ENCODE measurements at regions not wholly inside any gene's neighbourhood (a gene's known extent, or its start where the extent isn't known, plus 50 kb on each side); places are given as distances from the start of the nearest gene placed in this dataset.

DNA sequence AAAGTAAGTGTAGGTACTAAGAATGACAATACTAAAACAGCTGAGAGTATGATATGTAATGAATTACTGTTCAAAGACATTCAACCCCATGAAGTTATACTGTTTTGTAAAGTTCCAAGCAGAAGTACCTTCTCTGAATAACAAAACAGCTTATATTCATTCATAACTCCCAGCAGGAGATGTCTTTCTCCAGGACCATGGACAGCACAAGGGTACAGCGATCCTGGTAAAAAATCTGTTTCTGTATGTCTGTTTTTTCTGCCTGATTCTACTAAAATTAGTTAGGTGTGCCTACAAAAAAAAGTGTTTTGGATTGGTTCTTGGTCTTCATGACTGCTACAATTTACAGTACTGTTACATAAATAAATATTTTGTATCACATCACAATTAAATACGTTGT, 172.5 kb upstream of the SLITRK5 start:
- no peak overlapping the region for H3K4me3 ChIP-seq
- intact Hi-C loops (cut with DNase I) = no loop called here
- TF ChIP-seq, protein P1, sequence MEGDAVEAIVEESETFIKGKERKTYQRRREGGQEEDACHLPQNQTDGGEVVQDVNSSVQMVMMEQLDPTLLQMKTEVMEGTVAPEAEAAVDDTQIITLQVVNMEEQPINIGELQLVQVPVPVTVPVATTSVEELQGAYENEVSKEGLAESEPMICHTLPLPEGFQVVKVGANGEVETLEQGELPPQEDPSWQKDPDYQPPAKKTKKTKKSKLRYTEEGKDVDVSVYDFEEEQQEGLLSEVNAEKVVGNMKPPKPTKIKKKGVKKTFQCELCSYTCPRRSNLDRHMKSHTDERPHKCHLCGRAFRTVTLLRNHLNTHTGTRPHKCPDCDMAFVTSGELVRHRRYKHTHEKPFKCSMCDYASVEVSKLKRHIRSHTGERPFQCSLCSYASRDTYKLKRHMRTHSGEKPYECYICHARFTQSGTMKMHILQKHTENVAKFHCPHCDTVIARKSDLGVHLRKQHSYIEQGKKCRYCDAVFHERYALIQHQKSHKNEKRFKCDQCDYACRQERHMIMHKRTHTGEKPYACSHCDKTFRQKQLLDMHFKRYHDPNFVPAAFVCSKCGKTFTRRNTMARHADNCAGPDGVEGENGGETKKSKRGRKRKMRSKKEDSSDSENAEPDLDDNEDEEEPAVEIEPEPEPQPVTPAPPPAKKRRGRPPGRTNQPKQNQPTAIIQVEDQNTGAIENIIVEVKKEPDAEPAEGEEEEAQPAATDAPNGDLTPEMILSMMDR (IDR thresholded peaks at IDR 0.05) = no peak
- H3K4me1 ChIP-seq = no peaks in the 10 kb centered on the region
- H3K27me3 ChIP-seq = no peaks in the 10 kb centered on the region
- H3K36me3 ChIP-seq = no peaks in the 10 kb centered on the region
- WGBS, 2 donors = 40 to 41% methylated on average over 2 of the region's 2 CpGs
- H3K27ac ChIP-seq = no peak overlapping the region
- ATAC-seq = no peak
- DNase-seq = no peak
- H3K9me3 ChIP-seq = peaks cover 0 to 10% (median 0%) of the 10 kb centered on the region in 11 donors

DNA sequence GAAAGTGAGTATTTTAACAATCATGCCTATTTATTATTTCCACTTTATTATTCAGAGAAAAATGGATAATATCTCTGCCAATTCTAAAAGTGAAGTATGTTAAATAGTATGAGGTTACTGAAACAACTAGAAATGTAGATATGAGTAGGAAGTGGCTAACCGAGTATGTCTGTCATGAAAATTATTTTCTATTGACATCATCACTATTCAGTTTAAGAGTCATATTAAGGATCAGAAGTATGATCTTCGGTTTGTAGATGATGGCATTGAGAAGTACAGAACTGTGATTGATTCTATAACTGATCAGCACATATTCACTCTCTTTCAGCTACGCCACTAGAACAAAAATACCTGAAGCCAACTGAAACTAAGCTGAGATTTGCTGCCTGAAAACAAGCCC, 146.4 kb upstream of the SLITRK5 start:
- intact Hi-C loops (cut with DNase I) = no loop called here
- ATAC-seq = no peak
- H3K36me3 ChIP-seq = no peaks in the 10 kb centered on the region
- H3K9me3 ChIP-seq = peaks cover 0 to 8% (median 0%) of the 10 kb centered on the region in 11 donors
- H3K27me3 ChIP-seq = no peaks in the 10 kb centered on the region
- H3K4me3 ChIP-seq = no peak overlapping the region
- WGBS, 2 donors = 72 to 74% methylated on average over 3 of the region's 3 CpGs
- no peak overlapping the region for H3K27ac ChIP-seq
- no peaks in the 10 kb centered on the region for H3K4me1 ChIP-seq
- no peak for DNase-seq
- TF ChIP-seq, protein P1 (IDR thresholded peaks at IDR 0.05) = no peak

DNA sequence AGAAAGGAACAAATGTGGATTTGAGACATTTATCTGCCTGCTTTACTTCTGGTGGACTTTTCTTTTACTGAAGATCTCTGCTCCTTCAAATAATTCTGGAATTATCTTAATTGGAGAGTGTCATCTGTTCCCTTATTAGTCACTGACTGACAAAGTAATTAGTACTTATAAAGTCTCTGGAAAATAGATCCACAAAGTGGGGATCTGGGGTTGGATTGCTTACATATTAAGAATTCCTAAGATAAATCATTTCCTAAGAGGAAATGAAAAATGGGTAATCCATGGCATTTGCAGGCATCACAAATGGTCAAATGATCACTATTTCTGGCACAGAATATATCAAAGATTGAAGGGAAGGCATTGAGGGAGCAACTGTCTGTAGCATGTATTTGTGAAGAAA, 137.4 kb upstream of the SLITRK5 start:
- TF ChIP-seq, protein P1 (IDR thresholded peaks at IDR 0.05) = no peak
- intact Hi-C loops (cut with DNase I) = no loop called here

DNA sequence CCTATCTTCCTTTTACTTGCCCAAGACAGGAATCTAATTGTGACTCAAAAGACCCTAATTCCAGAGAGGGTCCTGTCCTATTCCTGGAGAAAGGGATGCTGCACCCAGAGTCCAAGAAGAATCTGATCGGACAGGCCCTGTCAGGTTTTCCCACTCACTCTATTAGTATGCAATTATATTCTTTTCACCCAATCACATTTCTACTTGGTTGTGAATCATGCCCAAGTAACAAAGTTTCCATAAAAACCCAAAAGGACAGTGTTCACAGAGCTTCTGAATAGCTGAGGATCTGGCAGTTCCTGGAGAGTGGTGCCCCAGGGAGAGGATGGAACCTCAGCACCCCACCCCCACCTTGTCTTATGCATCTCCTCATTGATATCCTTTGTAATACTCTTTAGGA, 135.3 kb upstream of the SLITRK5 start:
- ATAC-seq = no peak
- no peak for DNase-seq
- TF ChIP-seq, protein P1 (IDR thresholded peaks at IDR 0.05) = no peak

More for the DNA sequence above, 137.4 kb upstream of the SLITRK5 start:
- Histone ChIP-seq H3K9me3 (no peaks in the 10 kb centered on the region), H3K36me3 (no peaks in the 10 kb centered on the region), H3K27ac (no peak overlapping the region), H3K4me3 (no peak overlapping the region), H3K4me1 (no peaks in the 10 kb centered on the region), H3K27me3 (no peaks in the 10 kb centered on the region)
- no peak for ATAC-seq
- DNase-seq = no peak

DNA sequence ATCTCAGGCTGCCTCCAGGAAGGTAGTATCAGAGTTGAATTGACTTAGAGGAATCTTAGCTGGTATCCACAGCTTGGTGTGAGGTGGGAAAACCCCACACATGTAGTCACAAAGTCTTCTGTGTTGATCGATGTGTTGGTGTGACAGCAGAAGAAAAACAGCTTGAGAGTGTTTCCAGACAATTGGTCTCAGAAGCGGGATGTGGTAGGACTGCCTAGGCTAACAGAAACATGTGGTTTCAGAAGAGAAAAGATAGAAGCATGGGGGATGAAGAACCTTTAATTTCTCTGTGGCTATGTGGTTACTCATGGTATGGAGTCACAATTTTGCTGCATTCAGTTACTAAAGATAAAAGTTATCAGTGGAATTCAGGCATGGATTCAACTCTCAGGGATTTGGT, 134.7 kb upstream of the SLITRK5 start:
- DNase-seq (no peak), ATAC-seq (no peak)
- H3K9me3 ChIP-seq = no peaks in the 10 kb centered on the region
- H3K4me1 ChIP-seq = no peaks in the 10 kb centered on the region
- TF ChIP-seq, protein P1 (IDR thresholded peaks at IDR 0.05) = no peak
- 62 to 79% methylated on average over 2 of the region's 2 CpGs for WGBS, 2 donors
- intact Hi-C loops (cut with DNase I) = no loop called here
- no peak overlapping the region for H3K4me3 ChIP-seq
- H3K36me3 ChIP-seq = no peaks in the 10 kb centered on the region
- H3K27me3 ChIP-seq = no peaks in the 10 kb centered on the region
- no peak overlapping the region for H3K27ac ChIP-seq

More for the DNA sequence above, 135.3 kb upstream of the SLITRK5 start:
- no peak overlapping the region for H3K27ac ChIP-seq
- intact Hi-C loops (cut with DNase I) = no loop called here
- H3K4me3 ChIP-seq = no peak overlapping the region
- H3K36me3 ChIP-seq = no peaks in the 10 kb centered on the region
- H3K27me3 ChIP-seq = no peaks in the 10 kb centered on the region
- WGBS, 2 donors = 93 to 95% methylated on average over 1 of the region's 1 CpG
- H3K4me1 ChIP-seq = no peaks in the 10 kb centered on the region
- no peaks in the 10 kb centered on the region for H3K9me3 ChIP-seq
